ENCODE measurements at regions not wholly inside any gene's neighbourhood (a gene's known extent, or its start where the extent isn't known, plus 50 kb on each side); places are given as distances from the start of the nearest gene placed in this dataset.

DNA sequence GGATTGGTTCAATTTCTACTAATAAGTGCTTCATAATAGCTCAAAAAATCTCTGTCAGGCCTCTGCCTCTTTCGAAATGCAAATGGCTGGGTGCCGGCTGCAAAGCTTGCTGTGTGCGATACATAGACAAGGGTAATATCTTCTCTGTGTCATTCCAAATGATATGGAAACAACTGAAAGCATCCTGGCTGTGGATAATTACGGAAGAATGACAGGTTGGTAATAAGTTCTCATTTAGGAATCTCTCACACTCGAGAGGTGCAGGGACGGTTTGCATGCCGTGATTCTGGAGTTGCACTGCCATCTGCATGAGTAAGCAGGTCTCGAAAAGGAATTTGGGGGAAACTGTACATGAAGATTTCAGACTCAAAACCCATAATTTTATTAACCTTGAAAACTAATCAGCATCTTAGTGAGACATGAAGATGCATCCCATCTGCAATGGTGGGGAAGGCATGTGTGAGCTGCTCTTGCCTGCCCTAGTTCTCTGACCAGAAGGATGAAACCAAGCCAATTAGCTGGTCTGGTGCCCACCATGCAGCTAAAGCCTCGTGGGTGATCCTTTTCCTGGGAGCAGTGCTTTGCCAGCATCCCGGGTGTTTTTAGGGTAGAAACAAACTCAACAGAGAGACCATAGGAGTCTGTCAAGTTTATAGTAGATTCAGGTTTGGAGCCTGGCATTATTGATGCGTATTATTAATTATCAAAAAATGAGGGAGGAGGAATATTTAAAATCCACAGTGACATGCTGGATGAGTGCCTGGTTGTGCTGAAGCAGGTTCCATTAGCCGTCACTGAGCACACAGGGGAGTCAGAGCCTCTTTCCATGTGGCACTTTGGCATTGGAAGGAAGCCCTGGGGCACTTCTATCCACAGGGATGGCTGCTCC, 503.6 kb upstream of the MGMT start:
- Mint-ChIP-seq H3K9me3 (no peaks in the 10 kb centered on the region), H3K27me3 (ENCODE audit: low read depth) (peaks cover 35% of the 10 kb centered on the region)

GRCh38 chr10:128964100-128964403, 503.0 kb upstream of the MGMT start:
- Mint-ChIP-seq H3K36me3 (ENCODE audit: low read depth) (no peaks in the 10 kb centered on the region), H3K4me1 (peaks cover 13% of the 10 kb centered on the region), H3K9me3 (no peaks in the 10 kb centered on the region), H3K27me3 (ENCODE audit: low read depth) (peaks cover 29% of the 10 kb centered on the region), H3K4me3 (no peak overlapping the region), H3K27ac (no peak overlapping the region)
- TF ChIP-seq CTCF (IDR thresholded peaks at IDR 0.05; ENCODE audit: unreplicated experiment in 3 of 3), result no peak

More for the DNA sequence above, 503.6 kb upstream of the MGMT start:
- Mint-ChIP-seq H3K36me3 (ENCODE audit: low read depth) (no peaks in the 10 kb centered on the region), H3K27ac (no peak overlapping the region), H3K4me1 (peaks cover 18% of the 10 kb centered on the region), H3K4me3 (no peak overlapping the region)
- no peak for TF ChIP-seq CTCF (IDR thresholded peaks at IDR 0.05; ENCODE audit: unreplicated experiment in 3 of 3)

- Mint-ChIP-seq H3K9me3 (no peaks in the 10 kb centered on the region), H3K4me1 (peaks cover 10% of the 10 kb centered on the region), H3K4me3 (no peak overlapping the region), H3K27ac (no peak overlapping the region), H3K27me3 (ENCODE audit: low read depth) (peaks cover 18% of the 10 kb centered on the region), H3K36me3 (ENCODE audit: low read depth) (no peaks in the 10 kb centered on the region)
- no peak for TF ChIP-seq CTCF (IDR thresholded peaks at IDR 0.05; ENCODE audit: unreplicated experiment in 3 of 3)
Measured at GRCh38 chr10:128967980-128968756, 498.9 kb upstream of the MGMT start.

- H3K9me3 Mint-ChIP-seq, result no peaks in the 10 kb centered on the region
- no peak overlapping the region for H3K4me3 Mint-ChIP-seq
- H3K4me1 Mint-ChIP-seq, result peaks cover 20% of the 10 kb centered on the region
- no peaks in the 10 kb centered on the region for H3K36me3 Mint-ChIP-seq (ENCODE audit: low read depth)
- H3K27ac Mint-ChIP-seq, result no peak overlapping the region
- peaks cover 10% of the 10 kb centered on the region for H3K27me3 Mint-ChIP-seq (ENCODE audit: low read depth)
- no peak for TF ChIP-seq CTCF (IDR thresholded peaks at IDR 0.05; ENCODE audit: unreplicated experiment in 3 of 3)
Measured at GRCh38 chr10:128969551-128969950, 497.5 kb upstream of the MGMT start.

DNA sequence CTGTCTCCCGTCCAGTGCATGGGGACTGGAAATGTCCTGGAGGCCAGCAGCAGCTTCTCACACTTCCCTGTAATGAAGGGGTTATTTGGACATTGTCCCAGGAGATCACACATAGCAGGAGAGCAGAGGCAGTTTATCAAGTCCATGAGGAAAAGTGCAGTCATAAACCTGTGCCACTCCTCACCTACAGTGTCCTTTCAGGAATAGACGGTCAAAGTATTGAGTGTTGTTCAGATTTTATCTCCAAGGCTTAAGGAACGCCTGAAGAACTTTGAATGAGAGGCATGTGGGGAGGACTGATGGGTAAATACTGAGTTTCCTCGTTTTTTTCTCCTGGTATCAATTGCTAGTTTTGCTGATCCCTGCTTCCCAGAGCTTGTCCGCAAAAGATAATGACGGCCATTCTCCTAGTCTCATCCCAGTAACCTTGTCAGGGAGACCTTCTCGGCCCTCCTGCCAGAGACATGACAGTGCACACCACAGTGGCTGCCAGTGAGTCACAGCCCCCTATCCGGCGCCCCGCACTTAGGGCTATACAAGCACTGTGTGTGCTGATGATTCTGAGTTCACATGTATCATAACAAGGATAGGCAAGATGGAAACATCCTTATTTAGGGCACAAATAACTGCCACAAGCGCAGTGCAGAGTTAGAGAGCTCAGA, 495.5 kb upstream of the MGMT start:
- peaks cover 7% of the 10 kb centered on the region for H3K27me3 Mint-ChIP-seq (ENCODE audit: low read depth)
- no peak for TF ChIP-seq CTCF (IDR thresholded peaks at IDR 0.05; ENCODE audit: unreplicated experiment in 3 of 3)
- H3K36me3 Mint-ChIP-seq (ENCODE audit: low read depth), result no peaks in the 10 kb centered on the region
- H3K4me3 Mint-ChIP-seq, result no peak overlapping the region
- H3K9me3 Mint-ChIP-seq, result no peaks in the 10 kb centered on the region
- H3K27ac Mint-ChIP-seq, result no peak overlapping the region
- peaks cover 20% of the 10 kb centered on the region for H3K4me1 Mint-ChIP-seq
